HG03520 (cell line): ENCODE measurements at regions not wholly inside any gene's neighbourhood (a gene's known extent, or its start where the extent isn't known, plus 50 kb on each side); places are given as distances from the start of the nearest gene placed in this dataset.
A peak's percentile ranks its signal among the peaks of the same experiment; 100 is the strongest.

Source experiments
- ATAC-seq: cut with Tn5 transposase; IDR thresholded peaks from one replicate; pipeline ENCODE4 v1.9.1; 2021; ENCODE audit warnings: mild to moderate bottlenecking, moderate library complexity; ENCODE audit not compliant: unreplicated experiment

- no peak for ATAC-seq
Observed at GRCh38 chr4:138535316-138535715, 293.2 kb upstream of the SLC7A11 start.

- ATAC-seq, result peak; percentile 64
Observed at GRCh38 chr4:138522366-138522765, 280.2 kb upstream of the SLC7A11 start.

GRCh38 chr4:138521809-138522208 is 279.7 kb upstream of the SLC7A11 start:
- ATAC-seq, result no peak

GRCh38 chr4:138519436-138519835 is 277.3 kb upstream of the SLC7A11 start:
- ATAC-seq, result no peak

- ATAC-seq, result no peak
Observed at GRCh38 chr4:138513535-138513934, 271.4 kb upstream of the SLC7A11 start.

GRCh38 chr4:138512756-138513155 is 270.6 kb upstream of the SLC7A11 start:
- ATAC-seq, result no peak

GRCh38 chr4:138510053-138510452 is 267.9 kb upstream of the SLC7A11 start:
- no peak for ATAC-seq

- no peak for ATAC-seq
Observed at GRCh38 chr4:138509346-138509745, 267.2 kb upstream of the SLC7A11 start.

GRCh38 chr4:138507522-138507921 is 265.4 kb upstream of the SLC7A11 start:
- ATAC-seq, result no peak

- ATAC-seq, result no peak
Observed at GRCh38 chr4:138501614-138502013, 259.5 kb upstream of the SLC7A11 start.

GRCh38 chr4:138500869-138501268 is 258.7 kb upstream of the SLC7A11 start:
- no peak for ATAC-seq

- no peak for ATAC-seq
Observed at GRCh38 chr4:138499627-138500026, 257.5 kb upstream of the SLC7A11 start.

- no peak for ATAC-seq
Observed at GRCh38 chr4:138494931-138495330, 252.8 kb upstream of the SLC7A11 start.

GRCh38 chr4:138494116-138494515 is 252.0 kb upstream of the SLC7A11 start:
- ATAC-seq, result no peak

- no peak for ATAC-seq
Observed at GRCh38 chr4:138492176-138492575, 250.0 kb upstream of the SLC7A11 start.

- no peak for ATAC-seq
Observed at GRCh38 chr4:138488533-138488932, 246.4 kb upstream of the SLC7A11 start.

- no peak for ATAC-seq
Observed at GRCh38 chr4:138487670-138488069, 245.5 kb upstream of the SLC7A11 start.

- ATAC-seq, result no peak
Observed at GRCh38 chr4:138487230-138487629, 245.1 kb upstream of the SLC7A11 start.

- ATAC-seq, result no peak
Observed at GRCh38 chr4:138485498-138485897, 243.3 kb upstream of the SLC7A11 start.

- no peak for ATAC-seq
Observed at GRCh38 chr4:138475116-138475515, 233.0 kb upstream of the SLC7A11 start.

- no peak for ATAC-seq
Observed at GRCh38 chr4:138473339-138473738, 231.2 kb upstream of the SLC7A11 start.

- ATAC-seq, result no peak
Observed at GRCh38 chr4:138460477-138461414, 218.6 kb upstream of the SLC7A11 start.

GRCh38 chr4:138458751-138459150 is 216.6 kb upstream of the SLC7A11 start:
- ATAC-seq, result no peak
